ENCODE measurements at regions not wholly inside any gene's neighbourhood (a gene's known extent, or its start where the extent isn't known, plus 50 kb on each side); places are given as distances from the start of the nearest gene placed in this dataset.

DNA sequence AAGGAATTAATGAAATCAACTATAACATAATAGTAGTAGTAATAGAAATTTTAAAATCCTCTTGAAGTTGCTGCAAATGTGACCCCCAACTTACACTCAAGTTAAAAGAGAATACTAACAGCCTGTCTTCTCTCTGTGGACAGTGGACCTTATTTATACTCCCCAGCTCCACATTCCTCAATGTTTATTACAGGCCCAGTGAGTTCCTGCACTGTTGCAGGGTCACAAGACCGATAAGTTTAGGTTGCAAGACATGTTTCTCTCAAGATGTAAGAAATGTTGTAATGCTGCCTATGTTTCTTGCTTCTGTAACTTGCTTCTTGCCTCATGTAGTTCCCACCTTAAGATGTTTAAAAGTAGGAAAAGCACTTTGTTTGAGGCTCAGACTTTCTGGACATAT is 888.1 kb downstream of the PDCD6IP start:
- Mint-ChIP-seq H3K9me3 (no peaks in the 10 kb centered on the region), H3K36me3 (ENCODE audit: low read depth) (no peaks in the 10 kb centered on the region), H3K4me1 (no peaks in the 10 kb centered on the region), H3K27ac (no peak overlapping the region), H3K4me3 (no peak overlapping the region), H3K27me3 (no peaks in the 10 kb centered on the region)
- intact Hi-C loops (cut with micrococcal nuclease) = no loop called here
- ChIA-PET CTCF (interaction anchor here (4.4 kb wide), 1 partner anchor 803 kb away, joined by 45 read pairs; no protein-coding TSS in a partner anchor), POLR2A (no interaction called here)
- TF ChIP-seq, protein P1, sequence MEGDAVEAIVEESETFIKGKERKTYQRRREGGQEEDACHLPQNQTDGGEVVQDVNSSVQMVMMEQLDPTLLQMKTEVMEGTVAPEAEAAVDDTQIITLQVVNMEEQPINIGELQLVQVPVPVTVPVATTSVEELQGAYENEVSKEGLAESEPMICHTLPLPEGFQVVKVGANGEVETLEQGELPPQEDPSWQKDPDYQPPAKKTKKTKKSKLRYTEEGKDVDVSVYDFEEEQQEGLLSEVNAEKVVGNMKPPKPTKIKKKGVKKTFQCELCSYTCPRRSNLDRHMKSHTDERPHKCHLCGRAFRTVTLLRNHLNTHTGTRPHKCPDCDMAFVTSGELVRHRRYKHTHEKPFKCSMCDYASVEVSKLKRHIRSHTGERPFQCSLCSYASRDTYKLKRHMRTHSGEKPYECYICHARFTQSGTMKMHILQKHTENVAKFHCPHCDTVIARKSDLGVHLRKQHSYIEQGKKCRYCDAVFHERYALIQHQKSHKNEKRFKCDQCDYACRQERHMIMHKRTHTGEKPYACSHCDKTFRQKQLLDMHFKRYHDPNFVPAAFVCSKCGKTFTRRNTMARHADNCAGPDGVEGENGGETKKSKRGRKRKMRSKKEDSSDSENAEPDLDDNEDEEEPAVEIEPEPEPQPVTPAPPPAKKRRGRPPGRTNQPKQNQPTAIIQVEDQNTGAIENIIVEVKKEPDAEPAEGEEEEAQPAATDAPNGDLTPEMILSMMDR (IDR thresholded peaks at IDR 0.05) = no peak
- DNase-seq (no peak), ATAC-seq (ENCODE audit: low read depth) (no peak)

DNA sequence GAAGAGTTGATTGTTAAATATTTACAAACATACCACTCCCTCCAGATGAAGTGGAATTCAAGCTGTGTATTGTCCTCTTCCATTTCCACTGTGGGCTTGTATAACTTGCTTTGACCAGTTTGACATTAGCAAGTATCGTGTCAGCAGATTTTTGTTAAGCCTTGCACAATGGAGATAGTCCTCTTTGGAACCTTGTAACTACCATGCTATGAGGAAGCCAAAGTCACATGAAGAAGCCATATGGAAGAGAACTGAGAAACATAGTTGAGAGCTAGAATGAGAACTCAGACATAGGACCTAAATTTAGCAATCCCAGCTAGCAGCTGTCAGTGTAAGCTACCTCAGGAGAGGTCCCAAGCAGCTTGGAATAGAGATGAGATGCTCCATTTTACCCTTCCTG is 889.2 kb downstream of the PDCD6IP start:
- intact Hi-C loops (cut with micrococcal nuclease) = no loop called here
- H3K27ac Mint-ChIP-seq = no peak overlapping the region
- no peaks in the 10 kb centered on the region for H3K9me3 Mint-ChIP-seq
- no peaks in the 10 kb centered on the region for H3K36me3 Mint-ChIP-seq (ENCODE audit: low read depth)
- H3K27me3 Mint-ChIP-seq = no peaks in the 10 kb centered on the region
- TF ChIP-seq, protein P1 (IDR thresholded peaks at IDR 0.05) = no peak
- H3K4me3 Mint-ChIP-seq = no peak overlapping the region
- DNase-seq (no peak), ATAC-seq (ENCODE audit: low read depth) (no peak)
- POLR2A ChIA-PET = no interaction called here
- CTCF ChIA-PET = no interaction called here
- no peaks in the 10 kb centered on the region for H3K4me1 Mint-ChIP-seq

DNA sequence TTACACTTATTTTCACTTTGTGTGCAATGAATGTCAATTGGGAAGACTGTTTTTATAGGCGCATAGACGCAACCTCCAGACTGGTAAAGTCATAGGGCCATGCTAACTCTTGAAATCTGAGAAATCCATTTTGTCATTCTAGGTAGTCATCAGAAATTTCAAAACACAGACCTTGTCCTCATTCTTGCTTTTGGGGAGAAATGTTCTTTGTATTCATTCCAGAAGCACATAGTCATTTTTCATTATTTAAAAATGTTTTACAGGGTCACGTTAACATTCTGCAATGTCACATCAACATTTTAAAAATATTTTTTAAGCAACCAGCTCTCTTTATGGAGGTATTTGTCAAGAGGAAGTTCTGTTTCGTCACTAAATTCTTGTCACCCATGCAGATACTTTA is 898.4 kb downstream of the PDCD6IP start:
- Mint-ChIP-seq H3K36me3 (ENCODE audit: low read depth) (no peaks in the 10 kb centered on the region), H3K4me1 (no peaks in the 10 kb centered on the region), H3K27ac (no peak overlapping the region), H3K9me3 (peaks cover 14% of the 10 kb centered on the region), H3K4me3 (no peak overlapping the region), H3K27me3 (no peaks in the 10 kb centered on the region)
- TF ChIP-seq, protein P1 (IDR thresholded peaks at IDR 0.05) = no peak
- ATAC-seq (ENCODE audit: low read depth) (no peak), DNase-seq (no peak)
- intact Hi-C loops (cut with micrococcal nuclease) = no loop called here
- POLR2A ChIA-PET = no interaction called here
- CTCF ChIA-PET = no interaction called here

DNA sequence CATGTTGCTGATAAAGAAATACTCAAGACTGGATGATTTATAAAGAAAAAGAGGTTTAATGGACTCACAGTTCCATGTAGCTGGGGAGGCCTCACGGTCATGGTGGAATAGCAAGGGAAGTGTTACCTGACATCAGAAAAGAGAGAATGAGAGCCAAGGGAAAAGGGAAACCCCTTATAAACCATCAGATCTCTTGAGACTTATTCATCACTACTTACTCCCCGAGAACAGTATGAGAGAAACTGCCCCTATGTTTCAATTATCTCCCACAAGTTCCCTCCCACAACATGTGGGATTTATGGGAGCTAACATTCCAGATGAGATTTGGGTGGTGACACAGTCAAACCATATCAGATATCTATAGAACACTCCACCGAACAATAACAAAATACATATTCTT is 904.6 kb downstream of the PDCD6IP start:
- TF ChIP-seq, protein P1 (IDR thresholded peaks at IDR 0.05) = no peak
- Mint-ChIP-seq H3K27ac (no peak overlapping the region), H3K36me3 (ENCODE audit: low read depth) (no peaks in the 10 kb centered on the region), H3K9me3 (peaks cover 20% of the 10 kb centered on the region), H3K4me1 (no peaks in the 10 kb centered on the region), H3K27me3 (no peaks in the 10 kb centered on the region), H3K4me3 (no peak overlapping the region)
- POLR2A ChIA-PET = no interaction called here
- intact Hi-C loops (cut with micrococcal nuclease) = no loop called here
- DNase-seq (no peak), ATAC-seq (ENCODE audit: low read depth) (no peak)
- CTCF ChIA-PET = no interaction called here

DNA sequence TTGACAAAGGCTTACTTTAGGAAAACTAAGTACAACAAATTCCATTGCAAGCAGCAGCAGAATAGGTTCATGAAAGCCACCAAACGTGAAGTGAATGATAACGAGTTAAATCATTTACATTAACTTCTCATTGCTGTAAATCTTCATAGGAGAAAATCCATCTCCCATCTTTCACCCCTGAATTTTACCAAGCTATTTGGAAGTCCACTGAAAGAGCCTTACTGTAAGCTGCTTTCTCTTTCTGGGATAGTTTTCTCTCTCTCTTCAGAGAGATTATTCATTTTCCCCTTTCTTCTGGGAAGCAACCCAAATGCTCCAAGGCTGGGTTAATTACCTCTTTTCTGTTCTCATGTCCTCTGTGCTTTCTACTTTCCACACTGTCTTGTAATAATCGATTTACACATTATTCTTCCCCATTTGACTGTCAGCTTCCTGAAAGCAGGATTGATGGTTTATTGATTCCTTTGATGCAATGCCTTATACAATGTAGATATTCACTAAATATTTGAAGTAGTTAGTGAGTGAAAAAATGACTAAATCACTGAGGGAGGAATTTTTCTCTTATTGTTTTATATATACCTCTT is 914.3 kb upstream of the ARPP21 start:
- ChIA-PET CTCF (no interaction called here), POLR2A (no interaction called here)
- intact Hi-C loops (cut with micrococcal nuclease) = no loop called here
- Mint-ChIP-seq H3K36me3 (ENCODE audit: low read depth) (no peaks in the 10 kb centered on the region), H3K27ac (no peak overlapping the region), H3K4me1 (no peaks in the 10 kb centered on the region), H3K27me3 (no peaks in the 10 kb centered on the region), H3K9me3 (peaks cover 4% of the 10 kb centered on the region), H3K4me3 (no peak overlapping the region)
- TF ChIP-seq, protein P1 (IDR thresholded peaks at IDR 0.05) = no peak
- DNase-seq (no peak), ATAC-seq (ENCODE audit: low read depth) (no peak)

Data from activated B cell treated with CpG ODN at 0.5 μM for 24 hours (primary cell).